ENCODE measurements at regions not wholly inside any gene's neighbourhood (a gene's known extent, or its start where the extent isn't known, plus 50 kb on each side); places are given as distances from the start of the nearest gene placed in this dataset.
"Not testable (repeated sequence)": the region's sequence is repeated elsewhere in the genome, so short reads cannot be mapped to it uniquely, and the experiment has no call there.

DNA sequence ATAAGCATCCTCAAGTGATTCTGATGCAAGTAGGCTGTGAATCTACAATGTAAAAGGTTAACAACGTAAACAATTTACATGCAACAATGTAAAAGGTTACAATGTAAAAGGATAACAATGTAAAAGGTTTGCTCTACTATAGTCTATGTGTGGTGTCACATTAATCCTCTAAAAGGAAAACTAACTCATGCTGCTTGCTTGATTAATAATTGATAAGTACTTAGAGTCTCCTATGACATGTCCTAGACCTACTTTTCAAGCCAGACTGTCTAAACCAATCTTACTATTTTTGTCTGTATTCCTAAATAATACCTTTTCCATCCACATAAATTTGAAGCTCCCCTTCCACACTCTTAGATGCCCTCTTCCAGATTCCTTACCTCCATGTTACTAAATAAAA is 606.8 kb downstream of the LTN1 start:
- no peaks in the 10 kb centered on the region for H3K9me3 Mint-ChIP-seq (ENCODE audit: unreplicated experiment)
- no peaks in the 10 kb centered on the region for H3K4me1 Mint-ChIP-seq (ENCODE audit: low read depth, unreplicated experiment)
- H3K27ac Mint-ChIP-seq (ENCODE audit: unreplicated experiment): no peak overlapping the region
- DNase-seq: no peak
- TF ChIP-seq, protein P1, sequence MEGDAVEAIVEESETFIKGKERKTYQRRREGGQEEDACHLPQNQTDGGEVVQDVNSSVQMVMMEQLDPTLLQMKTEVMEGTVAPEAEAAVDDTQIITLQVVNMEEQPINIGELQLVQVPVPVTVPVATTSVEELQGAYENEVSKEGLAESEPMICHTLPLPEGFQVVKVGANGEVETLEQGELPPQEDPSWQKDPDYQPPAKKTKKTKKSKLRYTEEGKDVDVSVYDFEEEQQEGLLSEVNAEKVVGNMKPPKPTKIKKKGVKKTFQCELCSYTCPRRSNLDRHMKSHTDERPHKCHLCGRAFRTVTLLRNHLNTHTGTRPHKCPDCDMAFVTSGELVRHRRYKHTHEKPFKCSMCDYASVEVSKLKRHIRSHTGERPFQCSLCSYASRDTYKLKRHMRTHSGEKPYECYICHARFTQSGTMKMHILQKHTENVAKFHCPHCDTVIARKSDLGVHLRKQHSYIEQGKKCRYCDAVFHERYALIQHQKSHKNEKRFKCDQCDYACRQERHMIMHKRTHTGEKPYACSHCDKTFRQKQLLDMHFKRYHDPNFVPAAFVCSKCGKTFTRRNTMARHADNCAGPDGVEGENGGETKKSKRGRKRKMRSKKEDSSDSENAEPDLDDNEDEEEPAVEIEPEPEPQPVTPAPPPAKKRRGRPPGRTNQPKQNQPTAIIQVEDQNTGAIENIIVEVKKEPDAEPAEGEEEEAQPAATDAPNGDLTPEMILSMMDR (IDR thresholded peaks at IDR 0.05; ENCODE audit: partially characterized antibody, unreplicated experiment): no peak
- no peak overlapping the region for H3K4me3 Mint-ChIP-seq (ENCODE audit: unreplicated experiment)
- H3K27me3 Mint-ChIP-seq (ENCODE audit: unreplicated experiment): no peaks in the 10 kb centered on the region
- no peaks in the 10 kb centered on the region for H3K36me3 Mint-ChIP-seq (ENCODE audit: unreplicated experiment)

DNA sequence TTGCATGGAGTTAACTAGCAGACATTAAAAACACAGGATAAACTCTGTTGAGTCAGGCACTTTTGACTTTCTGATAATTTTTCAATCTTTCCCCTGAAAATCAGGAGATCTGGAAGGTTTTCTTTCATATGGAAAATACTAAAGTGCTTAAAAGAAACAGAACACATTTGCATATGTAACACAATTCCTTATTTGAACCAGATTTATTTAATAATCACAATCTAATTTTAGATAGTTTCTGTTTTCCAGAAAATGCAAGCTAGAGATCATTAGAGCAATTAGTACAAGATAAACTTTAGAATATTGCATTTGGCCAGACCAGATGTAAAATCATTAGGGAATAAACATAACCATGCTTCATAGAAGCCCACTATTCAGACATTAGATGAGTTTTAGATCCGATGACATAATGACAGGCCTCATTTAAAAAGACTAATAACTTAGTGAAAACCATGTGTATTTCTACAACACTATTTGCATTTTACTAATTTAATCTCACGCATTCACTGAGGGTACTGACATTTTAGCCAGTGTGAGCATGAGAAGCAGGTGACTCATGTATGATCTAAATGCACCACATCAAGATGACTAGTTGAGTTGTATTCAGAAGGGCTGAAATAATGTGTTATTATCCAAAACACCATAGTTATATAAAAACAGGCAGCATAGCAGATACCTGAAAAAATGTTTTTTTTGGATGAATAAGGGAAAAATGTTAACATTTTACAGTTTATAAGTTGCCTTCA is 611.5 kb downstream of the LTN1 start:
- H3K36me3 Mint-ChIP-seq (ENCODE audit: unreplicated experiment); H3K4me3 Mint-ChIP-seq (ENCODE audit: unreplicated experiment); DNase-seq; H3K4me1 Mint-ChIP-seq (ENCODE audit: low read depth, unreplicated experiment); H3K9me3 Mint-ChIP-seq (ENCODE audit: unreplicated experiment); H3K27ac Mint-ChIP-seq (ENCODE audit: unreplicated experiment); H3K27me3 Mint-ChIP-seq (ENCODE audit: unreplicated experiment): not testable (repeated sequence)

DNA sequence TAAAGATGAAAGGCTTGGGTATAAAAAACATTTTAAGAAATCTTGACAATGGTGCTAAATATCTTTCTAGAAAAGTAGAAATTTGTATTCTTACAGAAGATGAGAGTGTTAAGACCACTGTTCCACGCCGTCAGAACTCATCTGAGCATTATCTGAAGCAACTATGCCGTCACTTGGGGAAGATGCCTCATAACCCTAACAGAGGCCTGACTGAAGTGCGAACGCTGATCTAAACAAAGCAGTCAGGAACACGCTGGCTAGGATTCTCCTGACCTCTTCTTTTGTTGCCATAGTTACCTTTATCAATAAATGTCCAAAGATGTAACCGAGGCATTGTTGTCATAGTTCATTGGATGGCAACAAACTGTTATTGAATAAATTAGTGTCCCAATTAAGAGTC is 612.4 kb downstream of the LTN1 start:
- H3K36me3 Mint-ChIP-seq (ENCODE audit: unreplicated experiment): no peaks in the 10 kb centered on the region
- H3K27me3 Mint-ChIP-seq (ENCODE audit: unreplicated experiment): no peaks in the 10 kb centered on the region
- TF ChIP-seq, protein P1 (IDR thresholded peaks at IDR 0.05; ENCODE audit: partially characterized antibody, unreplicated experiment): no peak
- H3K9me3 Mint-ChIP-seq (ENCODE audit: unreplicated experiment): no peaks in the 10 kb centered on the region
- no peak overlapping the region for H3K4me3 Mint-ChIP-seq (ENCODE audit: unreplicated experiment)
- no peak overlapping the region for H3K27ac Mint-ChIP-seq (ENCODE audit: unreplicated experiment)
- no peak for DNase-seq
- H3K4me1 Mint-ChIP-seq (ENCODE audit: low read depth, unreplicated experiment): no peaks in the 10 kb centered on the region

DNA sequence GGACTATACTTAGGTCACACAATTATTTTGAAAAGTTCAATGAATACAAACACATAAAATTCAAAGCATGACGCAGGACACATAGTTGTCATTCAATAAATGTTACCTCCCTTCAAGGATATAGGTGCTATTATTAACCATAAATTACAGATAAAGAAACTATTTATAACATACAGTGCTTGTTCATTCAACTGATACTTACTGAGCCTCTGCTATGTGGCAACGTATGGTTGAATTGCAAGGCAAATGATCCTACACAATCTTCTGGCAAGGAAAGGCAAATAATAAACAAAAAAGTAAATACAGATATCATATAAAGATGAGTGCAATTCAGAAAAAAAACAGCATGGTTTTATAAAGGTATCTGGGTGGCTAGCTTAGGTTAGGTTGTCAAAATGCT is 614.7 kb downstream of the LTN1 start:
- Mint-ChIP-seq H3K9me3 (ENCODE audit: unreplicated experiment) (no peaks in the 10 kb centered on the region), H3K27ac (ENCODE audit: unreplicated experiment) (no peak overlapping the region), H3K4me3 (ENCODE audit: unreplicated experiment) (no peak overlapping the region), H3K4me1 (ENCODE audit: low read depth, unreplicated experiment) (no peaks in the 10 kb centered on the region), H3K36me3 (ENCODE audit: unreplicated experiment) (no peaks in the 10 kb centered on the region), H3K27me3 (ENCODE audit: unreplicated experiment) (no peaks in the 10 kb centered on the region)
- DNase-seq: no peak
- TF ChIP-seq, protein P1 (IDR thresholded peaks at IDR 0.05; ENCODE audit: partially characterized antibody, unreplicated experiment): no peak

DNA sequence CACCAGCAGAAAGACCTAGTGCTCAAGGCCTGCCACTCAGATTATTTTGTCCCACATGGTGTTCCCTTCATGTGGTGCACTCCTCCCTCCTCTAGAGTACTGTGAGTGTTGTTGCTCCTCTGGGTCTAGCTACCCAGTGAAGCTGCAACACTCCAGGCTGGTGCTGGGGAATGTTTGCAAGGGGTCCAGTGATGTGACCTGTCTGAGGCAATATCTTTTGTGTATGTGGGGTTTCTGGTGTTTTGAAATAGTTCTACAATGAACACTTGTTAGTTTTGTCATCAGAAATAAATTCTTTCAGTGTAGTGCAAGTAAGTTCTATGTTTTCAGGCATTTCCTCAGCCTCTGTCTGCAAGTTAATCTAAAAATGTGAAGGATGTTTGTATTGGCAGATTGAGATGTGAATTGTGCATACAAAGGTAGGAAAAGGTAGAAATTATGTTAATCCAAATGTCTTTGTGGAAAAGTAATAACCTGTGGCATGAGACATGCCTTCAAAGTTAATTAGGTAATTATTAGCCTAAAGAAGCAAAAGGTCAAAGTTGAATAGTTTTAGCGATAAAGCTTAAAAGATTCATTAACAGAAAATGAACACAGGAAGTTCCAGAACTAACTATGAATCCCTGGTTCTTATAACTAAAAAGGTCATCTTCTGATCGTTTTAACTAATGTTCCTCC is 616.8 kb downstream of the LTN1 start:
- Mint-ChIP-seq H3K4me1 (ENCODE audit: low read depth, unreplicated experiment) (no peaks in the 10 kb centered on the region), H3K27ac (ENCODE audit: unreplicated experiment) (no peak overlapping the region), H3K9me3 (ENCODE audit: unreplicated experiment) (no peaks in the 10 kb centered on the region), H3K27me3 (ENCODE audit: unreplicated experiment) (no peaks in the 10 kb centered on the region), H3K4me3 (ENCODE audit: unreplicated experiment) (no peak overlapping the region), H3K36me3 (ENCODE audit: unreplicated experiment) (no peaks in the 10 kb centered on the region)
- DNase-seq: no peak
- TF ChIP-seq, protein P1 (IDR thresholded peaks at IDR 0.05; ENCODE audit: partially characterized antibody, unreplicated experiment): no peak
